ENCODE measurements at regions not wholly inside any gene's neighbourhood (a gene's known extent, or its start where the extent isn't known, plus 50 kb on each side); places are given as distances from the start of the nearest gene placed in this dataset.

GRCh38 chr10:130778166-130778545 is 533.4 kb downstream of the TCERG1L start:
- no peak for DNase-seq

- no peak for DNase-seq
Measured at GRCh38 chr10:130780763-130781162, 530.8 kb downstream of the TCERG1L start.

GRCh38 chr10:130781206-130781605 is 530.3 kb downstream of the TCERG1L start:
- no peak for DNase-seq

- DNase-seq, result no peak
Measured at GRCh38 chr10:130781623-130782022, 529.9 kb downstream of the TCERG1L start.

GRCh38 chr10:130782467-130782866 is 529.1 kb downstream of the TCERG1L start:
- no peak for DNase-seq

- no peak for DNase-seq
Measured at GRCh38 chr10:130784326-130784725, 527.2 kb downstream of the TCERG1L start.

GRCh38 chr10:130786365-130786966 is 525.1 kb downstream of the TCERG1L start:
- DNase-seq, result no peak

- DNase-seq, result no peak
Measured at GRCh38 chr10:130787243-130787642, 524.3 kb downstream of the TCERG1L start.

GRCh38 chr10:130787821-130788220 is 523.7 kb downstream of the TCERG1L start:
- DNase-seq, result no peak

- DNase-seq, result no peak
Measured at GRCh38 chr10:130790339-130790738, 521.2 kb downstream of the TCERG1L start.

GRCh38 chr10:130792096-130792845 is 519.2 kb downstream of the TCERG1L start:
- no peak for DNase-seq

- no peak for DNase-seq
Measured at GRCh38 chr10:130795819-130796218, 515.7 kb downstream of the TCERG1L start.

- DNase-seq, result no peak
Measured at GRCh38 chr10:130799532-130799931, 512.0 kb downstream of the TCERG1L start.

- DNase-seq, result no peak
Measured at GRCh38 chr10:130800281-130800680, 511.2 kb downstream of the TCERG1L start.

- no peak for DNase-seq
Measured at GRCh38 chr10:130801276-130801675, 510.2 kb downstream of the TCERG1L start.

GRCh38 chr10:130801784-130802183 is 509.7 kb downstream of the TCERG1L start:
- DNase-seq, result no peak

- no peak for DNase-seq
Measured at GRCh38 chr10:130802301-130802700, 509.2 kb downstream of the TCERG1L start.

GRCh38 chr10:130804281-130804680 is 507.2 kb downstream of the TCERG1L start:
- no peak for DNase-seq

GRCh38 chr10:130804778-130805634 is 506.5 kb downstream of the TCERG1L start:
- DNase-seq, result no peak

- no peak for DNase-seq
Measured at GRCh38 chr10:130805635-130806030, 505.9 kb downstream of the TCERG1L start.

GRCh38 chr10:130806426-130806825 is 505.1 kb downstream of the TCERG1L start:
- no peak for DNase-seq

- DNase-seq, result no peak
Measured at GRCh38 chr10:130807096-130807495, 504.4 kb downstream of the TCERG1L start.

- DNase-seq, result no peak
Measured at GRCh38 chr10:130807721-130808120, 503.8 kb downstream of the TCERG1L start.

- DNase-seq, result no peak
Measured at GRCh38 chr10:130808243-130808642, 503.3 kb downstream of the TCERG1L start.
